SK-N-SH treated with all-trans-retinoic acid at 6 μM for 48 hours (cell line): ENCODE measurements at regions not wholly inside any gene's neighbourhood (a gene's known extent, or its start where the extent isn't known, plus 50 kb on each side); places are given as distances from the start of the nearest gene placed in this dataset.
A peak's percentile ranks its signal among the peaks of the same experiment; 100 is the strongest.

Experiments
- ATAC-seq: fragments of 200-7000 bp; cut with Tn5 transposase; 3 replicates; pipeline ENCODE4 v1.9.1; 2020; ENCODE audit warnings: mild to moderate bottlenecking, moderate library complexity
- ARNTL ChIP-seq: fragments of 450-650 bp; formaldehyde crosslinking; IDR thresholded peaks from 2 replicates; pipeline ENCODE4 v1.5.0; 2020; ENCODE audit warnings: low read depth, mild to moderate bottlenecking, moderate library complexity, borderline replicate concordance
- BACH2 ChIP-seq: fragments of 250-450 bp; sonication (Bioruptor Pico); IDR thresholded peaks from 2 replicates; pipeline ENCODE4 v1.9.0; 2021; ENCODE audit warnings: mild to moderate bottlenecking, borderline replicate concordance
- CSDC2 ChIP-seq: fragments of 250-450 bp; sonication (Bioruptor Pico); IDR thresholded peaks from 2 replicates; pipeline ENCODE4 v1.5.0; 2020; ENCODE audit warnings: mild to moderate bottlenecking, moderate library complexity
- ESRRG ChIP-seq: fragments of 250-450 bp; sonication (Bioruptor Pico); IDR thresholded peaks from 2 replicates; pipeline ENCODE4 v1.6.1; 2021; ENCODE audit warnings: mild to moderate bottlenecking
- GLIS3 ChIP-seq: fragments of 250-450 bp; sonication (Bioruptor Pico); IDR thresholded peaks from 2 replicates; pipeline ENCODE4 v1.5.0; 2020; ENCODE audit warnings: mild to moderate bottlenecking, moderate library complexity
- ISL1 ChIP-seq: fragments of 250-450 bp; sonication (Bioruptor Pico); IDR thresholded peaks from 2 replicates; pipeline ENCODE4 v2.1.2; 2022; ENCODE audit warnings: mild to moderate bottlenecking, moderate library complexity
- OSR1 ChIP-seq: fragments of 250-450 bp; sonication (Bioruptor Pico); IDR thresholded peaks from 2 replicates; pipeline ENCODE4 v1.8.0; 2022; ENCODE audit warnings: moderate library complexity, mild to moderate bottlenecking, inconsistent platforms
- PPARA ChIP-seq: fragments of 250-450 bp; sonication (Bioruptor Pico); IDR thresholded peaks from 2 replicates; pipeline ENCODE4 v1.5.0; 2020; ENCODE audit warnings: mild to moderate bottlenecking, borderline replicate concordance
- RARB ChIP-seq: fragments of 250-450 bp; sonication (Bioruptor Pico); IDR thresholded peaks from 2 replicates; pipeline ENCODE4 v1.8.0; 2021; ENCODE audit warnings: mild to moderate bottlenecking, moderate library complexity
- SNAI2 ChIP-seq: fragments of 250-450 bp; sonication (Bioruptor Pico); IDR thresholded peaks from 2 replicates; pipeline ENCODE4 v1.5.0; 2020; ENCODE audit warnings: mild to moderate bottlenecking, moderate library complexity
- TCF4 ChIP-seq: fragments of 250-450 bp; sonication (Bioruptor Pico); IDR thresholded peaks from 2 replicates; pipeline ENCODE4 v1.8.0; 2021; ENCODE audit warnings: mild to moderate bottlenecking, moderate library complexity, borderline replicate concordance
- TOX ChIP-seq: fragments of 250-450 bp; sonication (Bioruptor Pico); IDR thresholded peaks from 2 replicates; pipeline ENCODE4 v1.8.0; 2021; ENCODE audit warnings: mild to moderate bottlenecking, moderate library complexity, borderline replicate concordance
- ZC3H10 ChIP-seq: fragments of 250-450 bp; sonication (Bioruptor Pico); IDR thresholded peaks from 2 replicates; pipeline ENCODE4 v1.5.1; 2021; ENCODE audit warnings: mild to moderate bottlenecking, moderate library complexity
- ZFP3 ChIP-seq: fragments of 250-450 bp; sonication (Bioruptor Pico); IDR thresholded peaks from 2 replicates; pipeline ENCODE4 v1.5.0; 2020; ENCODE audit warnings: mild to moderate bottlenecking, moderate library complexity
- ZFP30 ChIP-seq: fragments of 450-650 bp; formaldehyde crosslinking; IDR thresholded peaks from 2 replicates; pipeline ENCODE4 v1.5.0; 2022; ENCODE audit warnings: mild to moderate bottlenecking, moderate library complexity
- ZNF565 ChIP-seq: fragments of 450-650 bp; formaldehyde crosslinking; conservative IDR thresholded peaks from 2 replicates; pipeline ENCODE4 v1.5.0; 2020; ENCODE audit warnings: low read depth, mild to moderate bottlenecking, moderate library complexity
- ZNF70 ChIP-seq: fragments of 450-650 bp; formaldehyde crosslinking; IDR thresholded peaks from 2 replicates; pipeline ENCODE4 v1.5.0; 2020; ENCODE audit warnings: mild to moderate bottlenecking, moderate library complexity
- ZNF8 ChIP-seq: fragments of 450-650 bp; formaldehyde crosslinking; IDR thresholded peaks from 2 replicates; pipeline ENCODE4 v1.5.0; 2020; ENCODE audit warnings: mild to moderate bottlenecking, moderate library complexity
- TF ChIP-seq, protein P1 (sequence below): fragments of 250-450 bp; sonication (Bioruptor Pico); IDR thresholded peaks from 2 replicates; pipeline ENCODE4 v1.5.1; 2020; ENCODE audit warnings: low read depth, mild to moderate bottlenecking, moderate library complexity
- TF ChIP-seq, protein P2 (sequence below): fragments of 250-450 bp; sonication (Bioruptor Pico); IDR thresholded peaks from 2 replicates; pipeline ENCODE4 v1.5.0; 2020; ENCODE audit warnings: mild to moderate bottlenecking, moderate library complexity
- TF ChIP-seq, protein P3 (sequence below): fragments of 250-450 bp; sonication (Bioruptor Pico); IDR thresholded peaks from 2 replicates; pipeline ENCODE4 v1.8.0; 2021; ENCODE audit warnings: low read depth, mild to moderate bottlenecking, moderate library complexity, borderline replicate concordance
- TF ChIP-seq, protein P4 (sequence below): fragments of 250-450 bp; sonication (Bioruptor Pico); IDR thresholded peaks from 2 replicates; pipeline ENCODE4 v1.5.1; 2021; ENCODE audit warnings: mild to moderate bottlenecking, moderate library complexity

DNA sequence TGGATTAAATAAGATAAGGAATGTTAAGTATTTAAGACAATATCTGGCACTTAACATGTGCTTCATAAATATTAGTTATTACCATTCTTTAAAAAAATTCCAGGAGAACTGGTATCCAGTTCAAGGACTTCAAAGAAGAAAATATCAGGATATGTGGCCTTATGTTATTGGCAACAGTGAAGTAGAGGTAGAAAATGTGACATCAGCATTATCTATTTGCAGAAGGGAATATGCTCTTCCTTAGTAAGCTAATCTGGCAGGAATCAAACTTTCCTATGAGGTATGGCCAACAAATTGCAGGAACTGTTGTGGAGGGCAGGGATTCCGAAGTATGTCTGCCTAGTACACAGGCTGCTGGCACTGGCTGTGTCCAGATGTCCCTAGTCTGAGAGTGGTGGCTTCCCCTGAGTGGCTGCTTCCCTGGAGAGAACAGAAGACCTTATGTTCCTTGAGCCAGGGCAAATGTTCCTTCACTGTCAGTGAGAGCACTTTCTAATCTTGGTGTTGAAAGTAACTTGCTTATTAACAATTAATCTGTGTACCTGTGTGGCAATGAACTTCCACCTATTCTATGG lies 351.7 kb upstream of the THRB start:
- ATAC-seq, result no peak
- no peak for TF ChIP-seq ZC3H10
- TF ChIP-seq CSDC2 (CRISPR knock-in tag), result no peak
- no peak for TF ChIP-seq ZNF565
- TF ChIP-seq, protein P1, sequence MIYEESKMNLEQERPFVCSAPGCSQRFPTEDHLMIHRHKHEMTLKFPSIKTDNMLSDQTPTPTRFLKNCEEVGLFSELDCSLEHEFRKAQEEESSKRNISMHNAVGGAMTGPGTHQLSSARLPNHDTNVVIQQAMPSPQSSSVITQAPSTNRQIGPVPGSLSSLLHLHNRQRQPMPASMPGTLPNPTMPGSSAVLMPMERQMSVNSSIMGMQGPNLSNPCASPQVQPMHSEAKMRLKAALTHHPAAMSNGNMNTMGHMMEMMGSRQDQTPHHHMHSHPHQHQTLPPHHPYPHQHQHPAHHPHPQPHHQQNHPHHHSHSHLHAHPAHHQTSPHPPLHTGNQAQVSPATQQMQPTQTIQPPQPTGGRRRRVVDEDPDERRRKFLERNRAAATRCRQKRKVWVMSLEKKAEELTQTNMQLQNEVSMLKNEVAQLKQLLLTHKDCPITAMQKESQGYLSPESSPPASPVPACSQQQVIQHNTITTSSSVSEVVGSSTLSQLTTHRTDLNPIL (CRISPR knock-in tag), result no peak
- TF ChIP-seq ZNF8 (CRISPR knock-in tag), result no peak
- TF ChIP-seq RARB (CRISPR knock-in tag), result no peak
- TF ChIP-seq GLIS3, result no peak
- no peak for TF ChIP-seq BACH2 (CRISPR knock-in tag)
- TF ChIP-seq ZNF70 (CRISPR knock-in tag), result no peak
- TF ChIP-seq OSR1 (CRISPR knock-in tag), result no peak
- TF ChIP-seq, protein P2, sequence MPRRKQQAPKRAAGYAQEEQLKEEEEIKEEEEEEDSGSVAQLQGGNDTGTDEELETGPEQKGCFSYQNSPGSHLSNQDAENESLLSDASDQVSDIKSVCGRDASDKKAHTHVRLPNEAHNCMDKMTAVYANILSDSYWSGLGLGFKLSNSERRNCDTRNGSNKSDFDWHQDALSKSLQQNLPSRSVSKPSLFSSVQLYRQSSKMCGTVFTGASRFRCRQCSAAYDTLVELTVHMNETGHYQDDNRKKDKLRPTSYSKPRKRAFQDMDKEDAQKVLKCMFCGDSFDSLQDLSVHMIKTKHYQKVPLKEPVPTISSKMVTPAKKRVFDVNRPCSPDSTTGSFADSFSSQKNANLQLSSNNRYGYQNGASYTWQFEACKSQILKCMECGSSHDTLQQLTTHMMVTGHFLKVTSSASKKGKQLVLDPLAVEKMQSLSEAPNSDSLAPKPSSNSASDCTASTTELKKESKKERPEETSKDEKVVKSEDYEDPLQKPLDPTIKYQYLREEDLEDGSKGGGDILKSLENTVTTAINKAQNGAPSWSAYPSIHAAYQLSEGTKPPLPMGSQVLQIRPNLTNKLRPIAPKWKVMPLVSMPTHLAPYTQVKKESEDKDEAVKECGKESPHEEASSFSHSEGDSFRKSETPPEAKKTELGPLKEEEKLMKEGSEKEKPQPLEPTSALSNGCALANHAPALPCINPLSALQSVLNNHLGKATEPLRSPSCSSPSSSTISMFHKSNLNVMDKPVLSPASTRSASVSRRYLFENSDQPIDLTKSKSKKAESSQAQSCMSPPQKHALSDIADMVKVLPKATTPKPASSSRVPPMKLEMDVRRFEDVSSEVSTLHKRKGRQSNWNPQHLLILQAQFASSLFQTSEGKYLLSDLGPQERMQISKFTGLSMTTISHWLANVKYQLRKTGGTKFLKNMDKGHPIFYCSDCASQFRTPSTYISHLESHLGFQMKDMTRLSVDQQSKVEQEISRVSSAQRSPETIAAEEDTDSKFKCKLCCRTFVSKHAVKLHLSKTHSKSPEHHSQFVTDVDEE (CRISPR knock-in tag), result no peak
- no peak for TF ChIP-seq ZFP3 (CRISPR knock-in tag)

DNA sequence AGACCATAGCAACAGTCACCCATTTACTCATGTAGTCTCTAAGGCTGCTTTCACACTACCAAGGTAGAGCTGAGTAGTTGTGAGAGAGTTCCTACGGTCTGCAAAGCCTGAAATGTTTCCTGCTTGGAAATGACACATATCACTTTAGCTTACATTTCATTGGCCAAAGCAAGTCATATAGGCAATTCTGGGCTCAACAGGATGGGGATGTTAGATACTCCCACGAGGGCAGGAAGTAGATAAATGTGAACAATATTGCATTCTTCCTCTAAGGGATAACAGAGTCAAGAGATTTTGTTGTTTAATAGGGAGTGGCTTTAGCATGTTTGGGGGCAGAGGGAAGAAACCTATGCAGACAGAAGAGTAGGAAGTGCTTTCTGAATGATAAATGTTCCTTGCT lies 355.6 kb upstream of the THRB start:
- TF ChIP-seq ARNTL (CRISPR knock-in tag) (no peak), GLIS3 (no peak), TCF4 (CRISPR knock-in tag) (no peak), RARB (CRISPR knock-in tag) (no peak), ISL1 (CRISPR knock-in tag) (no peak), ZC3H10 (no peak), ZFP30 (CRISPR knock-in tag) (no peak), CSDC2 (CRISPR knock-in tag) (no peak), ZNF70 (CRISPR knock-in tag) (no peak)
- TF ChIP-seq, protein P3, sequence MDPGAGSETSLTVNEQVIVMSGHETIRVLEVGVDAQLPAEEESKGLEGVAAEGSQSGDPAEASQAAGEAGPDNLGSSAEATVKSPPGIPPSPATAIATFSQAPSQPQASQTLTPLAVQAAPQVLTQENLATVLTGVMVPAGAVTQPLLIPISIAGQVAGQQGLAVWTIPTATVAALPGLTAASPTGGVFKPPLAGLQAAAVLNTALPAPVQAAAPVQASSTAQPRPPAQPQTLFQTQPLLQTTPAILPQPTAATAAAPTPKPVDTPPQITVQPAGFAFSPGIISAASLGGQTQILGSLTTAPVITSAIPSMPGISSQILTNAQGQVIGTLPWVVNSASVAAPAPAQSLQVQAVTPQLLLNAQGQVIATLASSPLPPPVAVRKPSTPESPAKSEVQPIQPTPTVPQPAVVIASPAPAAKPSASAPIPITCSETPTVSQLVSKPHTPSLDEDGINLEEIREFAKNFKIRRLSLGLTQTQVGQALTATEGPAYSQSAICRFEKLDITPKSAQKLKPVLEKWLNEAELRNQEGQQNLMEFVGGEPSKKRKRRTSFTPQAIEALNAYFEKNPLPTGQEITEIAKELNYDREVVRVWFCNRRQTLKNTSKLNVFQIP (CRISPR knock-in tag), result no peak
- TF ChIP-seq, protein P4, sequence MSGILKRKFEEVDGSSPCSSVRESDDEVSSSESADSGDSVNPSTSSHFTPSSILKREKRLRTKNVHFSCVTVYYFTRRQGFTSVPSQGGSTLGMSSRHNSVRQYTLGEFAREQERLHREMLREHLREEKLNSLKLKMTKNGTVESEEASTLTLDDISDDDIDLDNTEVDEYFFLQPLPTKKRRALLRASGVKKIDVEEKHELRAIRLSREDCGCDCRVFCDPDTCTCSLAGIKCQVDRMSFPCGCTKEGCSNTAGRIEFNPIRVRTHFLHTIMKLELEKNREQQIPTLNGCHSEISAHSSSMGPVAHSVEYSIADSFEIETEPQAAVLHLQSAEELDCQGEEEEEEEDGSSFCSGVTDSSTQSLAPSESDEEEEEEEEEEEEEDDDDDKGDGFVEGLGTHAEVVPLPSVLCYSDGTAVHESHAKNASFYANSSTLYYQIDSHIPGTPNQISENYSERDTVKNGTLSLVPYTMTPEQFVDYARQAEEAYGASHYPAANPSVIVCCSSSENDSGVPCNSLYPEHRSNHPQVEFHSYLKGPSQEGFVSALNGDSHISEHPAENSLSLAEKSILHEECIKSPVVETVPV (CRISPR knock-in tag), result no peak
- TF ChIP-seq, all 23 proteins: peak for 0
- no peak for ATAC-seq

DNA sequence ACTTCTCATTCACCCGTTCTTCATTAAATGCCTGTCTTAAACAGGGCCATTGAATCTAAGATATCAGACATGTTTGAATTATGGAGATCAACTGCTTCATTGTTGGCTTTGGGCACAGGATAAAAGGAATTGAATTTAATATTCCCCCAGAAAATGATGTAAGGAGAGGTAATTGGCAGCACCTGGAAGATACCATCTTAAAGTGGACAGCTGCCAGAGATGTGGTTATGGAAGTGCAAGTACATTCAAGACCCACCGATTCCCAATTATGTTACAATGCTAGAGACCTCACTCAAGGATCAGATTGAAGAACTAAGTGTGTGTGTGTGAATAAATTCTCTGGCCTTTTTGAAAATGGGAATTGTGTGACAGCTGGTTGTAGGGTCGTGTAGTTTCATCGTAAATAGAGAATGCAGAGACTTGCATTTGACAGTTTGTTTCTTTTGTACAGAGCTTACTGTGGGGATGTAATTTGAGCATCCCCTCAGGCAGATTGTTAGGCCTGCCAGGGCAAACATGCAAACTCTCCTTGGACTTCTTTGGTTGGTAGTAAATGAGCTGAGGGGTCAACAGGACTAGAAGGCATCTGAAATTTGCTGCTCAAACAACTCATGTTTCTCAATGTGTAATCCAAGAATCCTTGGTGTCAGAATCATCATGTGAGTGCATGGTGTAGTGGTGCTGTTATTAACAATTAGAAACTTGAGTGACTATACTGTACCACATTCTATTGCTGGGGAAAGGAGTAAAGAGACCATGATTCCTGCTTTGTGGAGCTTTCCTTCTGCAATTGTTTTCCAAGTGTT lies 359.2 kb upstream of the THRB start:
- ATAC-seq, result no peak
- TF ChIP-seq, protein P2 (CRISPR knock-in tag), result peak; percentile 97
- TF ChIP-seq ZNF8 (CRISPR knock-in tag) (no peak), ZC3H10 (no peak), OSR1 (CRISPR knock-in tag) (no peak), ZNF70 (CRISPR knock-in tag) (no peak), ARNTL (CRISPR knock-in tag) (no peak), TOX (CRISPR knock-in tag) (no peak), CSDC2 (CRISPR knock-in tag) (no peak), BACH2 (CRISPR knock-in tag) (no peak), ZNF565 (0 out of 2 replicates have a peak, but pooled peaks have one; percentile 38), ESRRG (CRISPR knock-in tag) (no peak), ZFP3 (CRISPR knock-in tag) (no peak), GLIS3 (peak; percentile 41; the same call in 1 of the 2 replicates), PPARA (CRISPR knock-in tag) (no peak), SNAI2 (peak; percentile 73), RARB (CRISPR knock-in tag) (no peak)
- TF ChIP-seq, protein P1 (CRISPR knock-in tag), result peak; percentile 72
